Right lobe of liver (tissue), 4 donors: ENCODE measurements at regions not wholly inside any gene's neighbourhood (a gene's known extent, or its start where the extent isn't known, plus 50 kb on each side); places are given as distances from the start of the nearest gene placed in this dataset.

Source experiments
- POLR2A ChIP-seq: fragments of 450-650 bp; IDR thresholded peaks from one replicate; pipeline ENCODE4 v1.6.1; 2017; ENCODE audit warnings: antibody characterized with exemption, mild to moderate bottlenecking
- TF ChIP-seq, protein P1 (sequence below), 4 donors: fragments of 200-600 bp in 3 of 4; fragments of 450-650 bp in 1 of 4; IDR thresholded peaks; one replicate each; pipeline versions ENCODE4 v1.5.1 to v1.8.0; 2016 to 2022; ENCODE audit warnings: antibody characterized with exemption in 4 of 4, mild to moderate bottlenecking in 2 of 4
- donor health status: DM: no; HTN: no; CAD: no.
- donor health status: DM: no; HTN: no; CAD: no.
- donor health status: DM: no; HTN: yes; CAD: no.

DNA sequence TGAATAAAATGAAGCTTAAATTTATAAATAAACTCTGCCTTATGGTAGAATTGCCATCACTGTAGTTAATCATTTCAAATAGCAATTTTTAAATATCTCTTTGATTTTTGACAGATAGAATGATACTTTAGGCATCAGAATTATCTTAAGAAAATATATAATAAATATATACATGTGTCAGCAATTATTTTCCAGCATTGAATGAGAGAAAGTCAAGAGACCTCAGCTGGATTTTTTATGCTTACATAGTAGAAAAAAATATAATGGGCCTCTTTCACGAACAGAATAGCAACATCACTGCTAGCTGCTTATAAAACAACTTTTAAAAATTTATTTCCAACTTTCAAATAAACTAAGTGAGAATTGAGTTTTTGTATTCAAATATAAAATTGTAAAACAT, 424.0 kb upstream of the MAGEB16 start:
- no peak for TF ChIP-seq POLR2A
- TF ChIP-seq, protein P1, sequence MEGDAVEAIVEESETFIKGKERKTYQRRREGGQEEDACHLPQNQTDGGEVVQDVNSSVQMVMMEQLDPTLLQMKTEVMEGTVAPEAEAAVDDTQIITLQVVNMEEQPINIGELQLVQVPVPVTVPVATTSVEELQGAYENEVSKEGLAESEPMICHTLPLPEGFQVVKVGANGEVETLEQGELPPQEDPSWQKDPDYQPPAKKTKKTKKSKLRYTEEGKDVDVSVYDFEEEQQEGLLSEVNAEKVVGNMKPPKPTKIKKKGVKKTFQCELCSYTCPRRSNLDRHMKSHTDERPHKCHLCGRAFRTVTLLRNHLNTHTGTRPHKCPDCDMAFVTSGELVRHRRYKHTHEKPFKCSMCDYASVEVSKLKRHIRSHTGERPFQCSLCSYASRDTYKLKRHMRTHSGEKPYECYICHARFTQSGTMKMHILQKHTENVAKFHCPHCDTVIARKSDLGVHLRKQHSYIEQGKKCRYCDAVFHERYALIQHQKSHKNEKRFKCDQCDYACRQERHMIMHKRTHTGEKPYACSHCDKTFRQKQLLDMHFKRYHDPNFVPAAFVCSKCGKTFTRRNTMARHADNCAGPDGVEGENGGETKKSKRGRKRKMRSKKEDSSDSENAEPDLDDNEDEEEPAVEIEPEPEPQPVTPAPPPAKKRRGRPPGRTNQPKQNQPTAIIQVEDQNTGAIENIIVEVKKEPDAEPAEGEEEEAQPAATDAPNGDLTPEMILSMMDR (IDR thresholded peaks at IDR 0.05): no peak
